HEK293 (cell line): ENCODE measurements at regions not wholly inside any gene's neighbourhood (a gene's known extent, or its start where the extent isn't known, plus 50 kb on each side); places are given as distances from the start of the nearest gene placed in this dataset.

Experiments
- CTCF ChIA-PET: fragments of 350-600 bp; formaldehyde crosslinking; extraction: SDS; loops from one replicate; lab custom pipeline; 2021; ENCODE audit warnings: antibody characterized with exemption; lab: Yijun Ruan, JAX
- POLR2A ChIA-PET: fragments of 300-600 bp; formaldehyde crosslinking; extraction: SDS; loops from one replicate; lab custom pipeline; 2020; ENCODE audit warnings: antibody characterized with exemption, inconsistent platforms; lab: Yijun Ruan, JAX
- H3K27ac ChIP-seq: fragments of 200-500 bp; sonication (Bioruptor generic); 2 replicates; pipeline ENCODE4 v1.5.1; 2014; ENCODE audit warnings: low read depth, low read length, control low read depth, inconsistent platforms; ENCODE audit errors: extremely low read depth
- H3K36me3 ChIP-seq, 2 experiments: fragments of 200-500 bp in 1 of 2; sonication (Bioruptor generic) in 1 of 2; 1 replicate in 1 of 2; 2 replicates in 1 of 2; pipeline ENCODE4 v1.5.1; 2014 to 2017; ENCODE audit warnings: inconsistent platforms in 2 of 2, low read length in 2 of 2; ENCODE audit not compliant: control insufficient read depth in 2 of 2, insufficient read depth in 1 of 2
- H3K4me1 ChIP-seq: fragments of 200-500 bp; sonication (Bioruptor generic); 2 replicates; pipeline ENCODE4 v1.5.1; 2014; ENCODE audit warnings: mild to moderate bottlenecking, low read length, inconsistent platforms; ENCODE audit not compliant: control insufficient read depth, insufficient read depth
- H3K4me3 ChIP-seq: 2 replicates; pipeline ENCODE4 v1.5.1; 2011; ENCODE audit warnings: low read depth, mild to moderate bottlenecking, control low read depth, low read length, moderate library complexity
- H3K9me3 ChIP-seq: fragments of 200-500 bp; sonication (Bioruptor generic); 2 replicates; pipeline ENCODE4 v1.5.1; 2014; ENCODE audit warnings: low read depth, low read length, inconsistent platforms; ENCODE audit not compliant: control insufficient read depth, insufficient read depth
- EGR2 ChIP-seq: fragments of 450-650 bp; formaldehyde crosslinking; IDR thresholded peaks from 2 replicates; pipeline ENCODE4 v1.5.1; 2016; ENCODE audit warnings: low read depth, missing biosample characterization, missing genetic modification characterization
- ZBTB6 ChIP-seq: fragments of 450-650 bp; formaldehyde crosslinking; IDR thresholded peaks from 2 replicates; pipeline ENCODE4 v1.5.1; 2017; ENCODE audit warnings: missing biosample characterization, missing genetic modification characterization
- ZFP69B ChIP-seq: fragments of 450-650 bp; formaldehyde crosslinking; IDR thresholded peaks from 2 replicates; pipeline ENCODE4 v1.5.1; 2016; ENCODE audit warnings: missing biosample characterization, missing genetic modification characterization
- ZNF184 ChIP-seq: fragments of 450-650 bp; IDR thresholded peaks from 2 replicates; pipeline ENCODE4 v1.5.1; 2018; ENCODE audit warnings: missing biosample characterization, mild to moderate bottlenecking, missing genetic modification characterization
- ZNF202 ChIP-seq: fragments of 450-650 bp; formaldehyde crosslinking; IDR thresholded peaks from 2 replicates; pipeline ENCODE4 v1.5.1; 2016; ENCODE audit warnings: missing biosample characterization, missing genetic modification characterization, borderline replicate concordance
- ZNF211 ChIP-seq: fragments of 450-650 bp; formaldehyde crosslinking; IDR thresholded peaks from 2 replicates; pipeline ENCODE4 v1.5.1; 2016; ENCODE audit warnings: low read depth, missing biosample characterization, missing genetic modification characterization
- ZNF24 ChIP-seq: fragments of 450-650 bp; formaldehyde crosslinking; IDR thresholded peaks from 2 replicates; pipeline ENCODE4 v1.5.1; 2016; ENCODE audit warnings: missing biosample characterization, missing genetic modification characterization
- ZNF398 ChIP-seq: fragments of 450-650 bp; formaldehyde crosslinking; IDR thresholded peaks from 2 replicates; pipeline ENCODE4 v1.5.1; 2017; ENCODE audit warnings: missing biosample characterization, missing genetic modification characterization
- ZNF544 ChIP-seq: fragments of 450-650 bp; formaldehyde crosslinking; IDR thresholded peaks from 2 replicates; pipeline ENCODE4 v1.5.0; 2017; ENCODE audit warnings: missing biosample characterization, missing genetic modification characterization
- ZNF555 ChIP-seq: fragments of 450-650 bp; formaldehyde crosslinking; conservative IDR thresholded peaks from 2 replicates; pipeline ENCODE4 v1.5.1; 2017; ENCODE audit warnings: missing biosample characterization, mild to moderate bottlenecking, missing genetic modification characterization, inconsistent platforms
- ZNF626 ChIP-seq: fragments of 450-650 bp; sonication (Bioruptor Pico); formaldehyde crosslinking; IDR thresholded peaks from 2 replicates; pipeline ENCODE4 v1.5.1; 2018; ENCODE audit warnings: missing biosample characterization, missing genetic modification characterization, inconsistent platforms
- ZNF654 ChIP-seq: fragments of 450-650 bp; formaldehyde crosslinking; IDR thresholded peaks from 2 replicates; pipeline ENCODE4 v1.5.1; 2016; ENCODE audit warnings: low read depth, missing biosample characterization, missing genetic modification characterization
- ZNF660 ChIP-seq: fragments of 450-650 bp; IDR thresholded peaks from 2 replicates; pipeline ENCODE4 v1.5.1; 2018; ENCODE audit warnings: missing biosample characterization, mild to moderate bottlenecking, missing genetic modification characterization
- ZNF664 ChIP-seq: fragments of 450-650 bp; formaldehyde crosslinking; IDR thresholded peaks from 2 replicates; pipeline ENCODE4 v1.5.1; 2016; ENCODE audit warnings: missing biosample characterization, missing genetic modification characterization
- ZNF76 ChIP-seq: fragments of 450-650 bp; formaldehyde crosslinking; IDR thresholded peaks from 2 replicates; pipeline ENCODE4; 2016; ENCODE audit warnings: low read depth, missing biosample characterization, missing genetic modification characterization, borderline replicate concordance
- TF ChIP-seq, protein P1 (sequence below): fragments of 450-650 bp; formaldehyde crosslinking; conservative IDR thresholded peaks from 2 replicates; pipeline ENCODE4 v1.5.1; 2016; ENCODE audit warnings: low read depth, missing biosample characterization, missing genetic modification characterization
- TF ChIP-seq, protein P2 (sequence below): fragments of 450-650 bp; formaldehyde crosslinking; IDR thresholded peaks from 2 replicates; pipeline ENCODE4 v1.5.1; 2016; ENCODE audit warnings: missing biosample characterization, missing genetic modification characterization

GRCh38 chr2:208570851-208571763 is 164.5 kb downstream of the PTH2R start:
- POLR2A ChIA-PET, result no interaction called here

DNA sequence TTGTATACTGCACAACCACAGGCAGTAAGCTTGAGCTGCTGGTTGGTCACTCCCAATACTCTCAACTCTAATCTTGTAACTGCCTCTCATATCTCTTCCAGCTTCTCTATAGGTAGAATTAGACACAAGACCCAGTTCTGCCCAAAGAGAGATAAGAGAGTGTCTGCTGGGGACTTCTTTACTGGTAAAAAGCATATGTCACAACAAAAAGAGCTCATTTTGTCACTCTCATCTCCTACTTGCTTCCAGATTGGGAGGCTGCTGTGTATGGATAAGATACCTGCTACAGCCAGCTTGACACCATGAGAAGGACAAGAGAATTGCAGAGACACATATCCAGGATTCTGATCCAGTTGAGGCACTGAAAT is 165.2 kb downstream of the PTH2R start:
- no peak for TF ChIP-seq EGR2
- no peak for TF ChIP-seq ZNF664 (tag by site-specific recombination)
- TF ChIP-seq ZNF398, result no peak
- no peak for TF ChIP-seq ZNF660 (tag by site-specific recombination)
- TF ChIP-seq ZNF184, result no peak
- TF ChIP-seq ZFP69B (tag by site-specific recombination), result no peak
- TF ChIP-seq ZNF555 (tag by site-specific recombination), result no peak
- no peak for TF ChIP-seq ZBTB6
- TF ChIP-seq ZNF544 (tag by site-specific recombination), result no peak
- no peak for TF ChIP-seq ZNF202
- TF ChIP-seq, protein P1, sequence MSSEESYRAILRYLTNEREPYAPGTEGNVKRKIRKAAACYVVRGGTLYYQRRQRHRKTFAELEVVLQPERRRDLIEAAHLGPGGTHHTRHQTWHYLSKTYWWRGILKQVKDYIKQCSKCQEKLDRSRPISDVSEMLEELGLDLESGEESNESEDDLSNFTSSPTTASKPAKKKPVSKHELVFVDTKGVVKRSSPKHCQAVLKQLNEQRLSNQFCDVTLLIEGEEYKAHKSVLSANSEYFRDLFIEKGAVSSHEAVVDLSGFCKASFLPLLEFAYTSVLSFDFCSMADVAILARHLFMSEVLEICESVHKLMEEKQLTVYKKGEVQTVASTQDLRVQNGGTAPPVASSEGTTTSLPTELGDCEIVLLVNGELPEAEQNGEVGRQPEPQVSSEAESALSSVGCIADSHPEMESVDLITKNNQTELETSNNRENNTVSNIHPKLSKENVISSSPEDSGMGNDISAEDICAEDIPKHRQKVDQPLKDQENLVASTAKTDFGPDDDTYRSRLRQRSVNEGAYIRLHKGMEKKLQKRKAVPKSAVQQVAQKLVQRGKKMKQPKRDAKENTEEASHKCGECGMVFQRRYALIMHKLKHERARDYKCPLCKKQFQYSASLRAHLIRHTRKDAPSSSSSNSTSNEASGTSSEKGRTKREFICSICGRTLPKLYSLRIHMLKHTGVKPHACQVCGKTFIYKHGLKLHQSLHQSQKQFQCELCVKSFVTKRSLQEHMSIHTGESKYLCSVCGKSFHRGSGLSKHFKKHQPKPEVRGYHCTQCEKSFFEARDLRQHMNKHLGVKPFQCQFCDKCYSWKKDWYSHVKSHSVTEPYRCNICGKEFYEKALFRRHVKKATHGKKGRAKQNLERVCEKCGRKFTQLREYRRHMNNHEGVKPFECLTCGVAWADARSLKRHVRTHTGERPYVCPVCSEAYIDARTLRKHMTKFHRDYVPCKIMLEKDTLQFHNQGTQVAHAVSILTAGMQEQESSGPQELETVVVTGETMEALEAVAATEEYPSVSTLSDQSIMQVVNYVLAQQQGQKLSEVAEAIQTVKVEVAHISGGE (tag by site-specific recombination), result no peak
- TF ChIP-seq ZNF211, result no peak
- no peak for TF ChIP-seq ZNF76 (tag by site-specific recombination)
- no peaks in the 10 kb centered on the region for H3K4me1 ChIP-seq
- ChIA-PET POLR2A (no interaction called here), CTCF (interaction anchor here (0.6 to 1.2 kb wide), 2 partner anchors 106 to 108 kb away, joined by 3 read pairs; no protein-coding TSS in a partner anchor)
- no peak overlapping the region for H3K4me3 ChIP-seq
- H3K9me3 ChIP-seq, result no peaks in the 10 kb centered on the region
- H3K36me3 ChIP-seq, result no peaks in the 10 kb centered on the region
- H3K27ac ChIP-seq, result no peak overlapping the region

More at GRCh38 chr2:208570851-208571763, 164.5 kb downstream of the PTH2R start:
- Histone ChIP-seq H3K36me3 (no peaks in the 10 kb centered on the region), H3K4me3 (no peak overlapping the region), H3K9me3 (no peaks in the 10 kb centered on the region), H3K27ac (no peak overlapping the region), H3K4me1 (no peaks in the 10 kb centered on the region)
- TF ChIP-seq, protein P2, sequence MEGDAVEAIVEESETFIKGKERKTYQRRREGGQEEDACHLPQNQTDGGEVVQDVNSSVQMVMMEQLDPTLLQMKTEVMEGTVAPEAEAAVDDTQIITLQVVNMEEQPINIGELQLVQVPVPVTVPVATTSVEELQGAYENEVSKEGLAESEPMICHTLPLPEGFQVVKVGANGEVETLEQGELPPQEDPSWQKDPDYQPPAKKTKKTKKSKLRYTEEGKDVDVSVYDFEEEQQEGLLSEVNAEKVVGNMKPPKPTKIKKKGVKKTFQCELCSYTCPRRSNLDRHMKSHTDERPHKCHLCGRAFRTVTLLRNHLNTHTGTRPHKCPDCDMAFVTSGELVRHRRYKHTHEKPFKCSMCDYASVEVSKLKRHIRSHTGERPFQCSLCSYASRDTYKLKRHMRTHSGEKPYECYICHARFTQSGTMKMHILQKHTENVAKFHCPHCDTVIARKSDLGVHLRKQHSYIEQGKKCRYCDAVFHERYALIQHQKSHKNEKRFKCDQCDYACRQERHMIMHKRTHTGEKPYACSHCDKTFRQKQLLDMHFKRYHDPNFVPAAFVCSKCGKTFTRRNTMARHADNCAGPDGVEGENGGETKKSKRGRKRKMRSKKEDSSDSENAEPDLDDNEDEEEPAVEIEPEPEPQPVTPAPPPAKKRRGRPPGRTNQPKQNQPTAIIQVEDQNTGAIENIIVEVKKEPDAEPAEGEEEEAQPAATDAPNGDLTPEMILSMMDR (tag by site-specific recombination), result 0 out of 2 replicates have a peak, but pooled peaks have one; percentile 20
- TF ChIP-seq ZNF24 (tag by site-specific recombination) (no peak), ZNF654 (no peak), ZNF626 (no peak)
- CTCF ChIA-PET, result interaction anchor here (0.6 to 1.2 kb wide), 4 partner anchors 105 to 1005 kb away, joined by 3 to 4 read pairs (median 4); no protein-coding TSS in a partner anchor
